Parathyroid adenoma (tissue), 2 donors: ENCODE measurements at regions not wholly inside any gene's neighbourhood (a gene's known extent, or its start where the extent isn't known, plus 50 kb on each side); places are given as distances from the start of the nearest gene placed in this dataset.

Experiments
- H2AFZ ChIP-seq: fragments of 300-600 bp; sonication (generic); one replicate; pipeline ENCODE4 v1.7.0; 2017; ENCODE audit warnings: antibody characterized with exemption, mild to moderate bottlenecking
- H3K27ac ChIP-seq: fragments of 300-600 bp; sonication (generic); one replicate; pipeline ENCODE4 v1.7.0; 2017
- H3K27me3 ChIP-seq: fragments of 300-600 bp; sonication (generic); one replicate; pipeline ENCODE4 v1.7.0; 2017; ENCODE audit warnings: low read length; ENCODE audit not compliant: control insufficient read depth, insufficient read depth
- H3K36me3 ChIP-seq: fragments of 300-600 bp; sonication (generic); one replicate; pipeline ENCODE4 v1.7.0; 2017; ENCODE audit warnings: low read length; ENCODE audit not compliant: control insufficient read depth, insufficient read depth
- H3K4me1 ChIP-seq: fragments of 300-600 bp; sonication (generic); one replicate; pipeline ENCODE4 v1.7.0; 2017; ENCODE audit warnings: control low read depth
- H3K4me2 ChIP-seq: fragments of 300-600 bp; sonication (generic); one replicate; pipeline ENCODE4 v1.7.0; 2017; ENCODE audit warnings: low read length
- H3K4me3 ChIP-seq: fragments of 300-600 bp; sonication (generic); one replicate; pipeline ENCODE4 v1.7.0; 2017; ENCODE audit warnings: low read depth, low read length
- H3K79me2 ChIP-seq: fragments of 300-600 bp; sonication (generic); one replicate; pipeline ENCODE4 v1.7.0; 2017; ENCODE audit warnings: control low read depth
- H3K9ac ChIP-seq: fragments of 300-600 bp; sonication (generic); one replicate; pipeline ENCODE4 v1.7.0; 2017; ENCODE audit warnings: mild to moderate bottlenecking
- H3K9me3 ChIP-seq: fragments of 300-600 bp; sonication (generic); one replicate; pipeline ENCODE4 v1.7.0; 2017; ENCODE audit warnings: low read length; ENCODE audit not compliant: control insufficient read depth
- CTCF ChIP-seq: fragments of 300-600 bp; sonication (generic); IDR thresholded peaks from one replicate; pipeline ENCODE4 v1.7.0; 2017; ENCODE audit warnings: antibody characterized with exemption, mild to moderate bottlenecking
- donor health status: primary hyperparathyroidism.

- no peak for TF ChIP-seq CTCF
Observed at GRCh38 chr12:107976331-107976730, 152.8 kb upstream of the WSCD2 start.

GRCh38 chr12:107978201-107978600 lies 150.9 kb upstream of the WSCD2 start:
- no peak for TF ChIP-seq CTCF
- H3K4me3 ChIP-seq = no peak overlapping the region
- H3K9ac ChIP-seq = no peak overlapping the region
- H3K9me3 ChIP-seq = no peaks in the 10 kb centered on the region
- no peaks in the 10 kb centered on the region for H3K27me3 ChIP-seq
- H3K36me3 ChIP-seq = no peaks in the 10 kb centered on the region
- no peaks in the 10 kb centered on the region for H3K79me2 ChIP-seq
- no peak overlapping the region for H2AFZ ChIP-seq
- H3K4me1 ChIP-seq = no peaks in the 10 kb centered on the region
- no peak overlapping the region for H3K27ac ChIP-seq
- H3K4me2 ChIP-seq = no peak overlapping the region

More at GRCh38 chr12:107976331-107976730, 152.8 kb upstream of the WSCD2 start:
- no peak overlapping the region for H3K4me3 ChIP-seq
- H3K9me3 ChIP-seq = no peaks in the 10 kb centered on the region
- no peak overlapping the region for H2AFZ ChIP-seq
- no peaks in the 10 kb centered on the region for H3K36me3 ChIP-seq
- no peak overlapping the region for H3K4me2 ChIP-seq
- H3K4me1 ChIP-seq = no peaks in the 10 kb centered on the region
- no peaks in the 10 kb centered on the region for H3K27me3 ChIP-seq
- no peak overlapping the region for H3K27ac ChIP-seq
- no peaks in the 10 kb centered on the region for H3K79me2 ChIP-seq
- no peak overlapping the region for H3K9ac ChIP-seq

- no peak for TF ChIP-seq CTCF
- Histone ChIP-seq H3K4me2 (no peak overlapping the region), H2AFZ (no peak overlapping the region), H3K27ac (no peak overlapping the region), H3K9me3 (no peaks in the 10 kb centered on the region), H3K36me3 (no peaks in the 10 kb centered on the region), H3K9ac (no peak overlapping the region), H3K79me2 (no peaks in the 10 kb centered on the region), H3K4me1 (no peaks in the 10 kb centered on the region), H3K27me3 (no peaks in the 10 kb centered on the region), H3K4me3 (no peak overlapping the region)
Observed at GRCh38 chr12:107978641-107979040, 150.4 kb upstream of the WSCD2 start.

GRCh38 chr12:107983756-107984472 lies 145.2 kb upstream of the WSCD2 start:
- Histone ChIP-seq H3K9me3 (no peaks in the 10 kb centered on the region), H3K36me3 (no peaks in the 10 kb centered on the region), H3K4me1 (no peaks in the 10 kb centered on the region), H2AFZ (no peak overlapping the region), H3K4me2 (no peak overlapping the region), H3K4me3 (no peak overlapping the region), H3K27me3 (no peaks in the 10 kb centered on the region), H3K9ac (no peak overlapping the region), H3K79me2 (no peaks in the 10 kb centered on the region), H3K27ac (no peak overlapping the region)
- TF ChIP-seq CTCF = no peak

- no peak overlapping the region for H3K9ac ChIP-seq
- H3K27me3 ChIP-seq = no peaks in the 10 kb centered on the region
- H3K79me2 ChIP-seq = no peaks in the 10 kb centered on the region
- no peaks in the 10 kb centered on the region for H3K36me3 ChIP-seq
- no peak overlapping the region for H3K4me3 ChIP-seq
- H2AFZ ChIP-seq = no peak overlapping the region
- no peak overlapping the region for H3K27ac ChIP-seq
- H3K4me1 ChIP-seq = no peaks in the 10 kb centered on the region
- no peaks in the 10 kb centered on the region for H3K9me3 ChIP-seq
- no peak overlapping the region for H3K4me2 ChIP-seq
- TF ChIP-seq CTCF = no peak
Observed at GRCh38 chr12:107984973-107985372, 144.1 kb upstream of the WSCD2 start.
